GM18517 (cell line): ENCODE measurements at regions not wholly inside any gene's neighbourhood (a gene's known extent, or its start where the extent isn't known, plus 50 kb on each side); places are given as distances from the start of the nearest gene placed in this dataset.

ENCODE experiments used
- ATAC-seq: cut with Tn5 transposase; IDR thresholded peaks from one replicate; pipeline ENCODE4 v1.9.1; 2021; ENCODE audit warnings: mild to moderate bottlenecking, moderate library complexity; ENCODE audit not compliant: unreplicated experiment

DNA sequence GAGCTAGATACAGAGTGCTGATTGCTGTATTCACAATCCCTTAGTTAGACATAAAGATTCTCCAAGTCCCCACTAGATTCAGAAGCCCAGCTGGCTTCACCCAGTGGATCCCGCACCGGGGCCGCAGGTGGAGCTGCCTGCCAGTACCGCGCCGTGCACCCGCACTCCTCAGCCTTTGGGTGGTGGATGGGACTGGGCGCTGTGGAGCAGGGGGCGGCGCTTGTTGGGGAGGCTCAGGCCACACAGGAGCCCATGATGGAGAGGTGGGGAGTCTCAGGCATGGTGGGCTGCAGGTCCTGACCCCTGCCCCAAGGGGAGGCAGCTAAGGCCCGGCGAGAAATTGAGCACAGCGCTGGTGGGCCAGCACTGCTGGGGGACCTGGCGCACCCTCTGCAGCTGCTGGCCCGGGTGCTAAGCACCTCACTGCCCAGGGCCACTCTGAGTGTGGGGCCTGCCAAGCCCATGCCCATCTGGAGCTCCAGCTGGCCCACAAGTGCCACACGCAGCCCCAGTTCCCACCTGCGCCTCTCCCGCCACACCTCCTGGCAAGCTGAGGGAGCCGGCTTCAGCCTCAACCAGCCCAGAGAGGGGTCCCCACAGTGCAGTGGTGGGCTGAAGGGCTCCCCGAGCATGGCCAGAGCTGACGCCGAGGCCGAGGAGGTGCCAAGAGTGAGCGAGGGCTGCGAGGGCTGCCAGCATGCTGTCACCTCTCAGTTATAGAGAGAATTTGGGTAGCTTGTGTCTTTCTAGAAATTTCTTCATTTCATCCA is 417.6 kb downstream of the METTL15 start:
- no peak for ATAC-seq

DNA sequence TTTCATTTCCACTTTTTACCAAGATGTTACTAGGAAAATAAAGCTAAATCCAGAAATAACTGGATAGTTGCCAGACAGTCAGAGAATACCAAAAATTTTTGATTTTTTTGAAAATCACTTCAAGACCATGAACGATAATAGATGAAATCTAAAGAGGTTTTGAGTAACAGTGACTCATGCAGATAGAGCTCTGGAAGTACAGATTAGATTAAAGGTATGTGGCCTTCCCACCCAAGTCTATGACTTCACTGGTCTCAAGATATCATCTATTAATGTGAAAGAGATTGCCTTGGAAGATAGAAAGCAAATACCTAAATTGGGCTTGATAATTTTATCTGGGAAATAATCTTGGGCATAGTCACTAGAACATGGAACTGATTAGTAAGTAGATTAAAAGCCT is 415.9 kb downstream of the METTL15 start:
- no peak for ATAC-seq

DNA sequence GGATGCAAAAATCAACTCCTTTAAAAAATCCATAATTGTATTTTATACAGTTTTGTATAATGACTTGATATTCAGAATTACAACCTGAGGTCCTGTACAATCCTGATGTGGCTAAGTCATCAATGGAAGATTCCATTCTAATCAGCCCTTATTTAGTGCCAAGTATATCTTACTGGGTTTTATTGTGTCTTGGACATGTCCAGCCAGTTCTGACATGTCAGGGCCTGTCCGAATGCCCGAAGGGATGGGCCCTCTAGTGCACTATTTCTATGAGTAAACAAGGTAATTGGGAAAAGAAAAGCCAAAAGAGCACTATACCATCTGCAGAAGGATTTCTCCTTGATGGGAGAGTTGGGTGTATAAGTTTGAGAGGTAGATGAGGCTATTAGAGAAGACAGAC is 412.9 kb downstream of the METTL15 start:
- ATAC-seq, result no peak

DNA sequence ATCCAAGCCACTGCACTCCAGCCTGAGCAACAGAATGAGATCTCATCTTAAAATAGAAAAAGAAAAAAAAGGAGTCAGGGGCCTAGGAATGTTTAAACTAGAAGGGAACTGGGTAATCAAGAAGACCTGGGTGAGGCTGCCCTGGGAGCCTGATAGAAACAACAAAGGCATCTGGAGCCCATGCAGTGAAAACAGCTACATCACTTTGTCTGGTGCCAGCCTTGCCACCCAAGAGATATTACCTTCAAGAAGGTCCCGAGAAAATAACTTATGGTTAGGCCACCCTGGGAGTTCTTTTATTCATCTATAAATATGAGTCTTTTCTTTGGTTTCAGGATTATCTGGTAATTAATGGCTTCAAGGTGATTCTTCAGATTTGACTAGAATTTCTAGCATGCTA is 412.1 kb downstream of the METTL15 start:
- no peak for ATAC-seq

DNA sequence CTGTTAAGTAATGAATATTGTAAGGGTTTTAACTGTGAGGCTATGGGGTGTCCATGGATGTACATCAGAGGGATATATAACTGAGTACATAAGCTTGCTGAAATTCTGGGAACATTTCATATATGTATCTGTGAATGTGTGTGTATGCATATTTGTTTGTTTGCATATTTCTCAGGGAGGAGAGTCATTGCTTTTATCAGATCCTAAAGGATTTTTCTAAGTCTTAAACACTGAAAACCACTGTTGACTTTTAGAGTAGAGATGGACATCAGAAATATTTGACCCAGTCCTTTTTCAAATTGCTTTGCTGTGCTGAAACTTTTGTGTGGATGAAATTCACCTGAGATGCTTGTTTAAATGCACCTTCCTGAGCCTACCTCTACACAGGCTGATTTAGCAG is 410.6 kb downstream of the METTL15 start:
- ATAC-seq, result no peak

DNA sequence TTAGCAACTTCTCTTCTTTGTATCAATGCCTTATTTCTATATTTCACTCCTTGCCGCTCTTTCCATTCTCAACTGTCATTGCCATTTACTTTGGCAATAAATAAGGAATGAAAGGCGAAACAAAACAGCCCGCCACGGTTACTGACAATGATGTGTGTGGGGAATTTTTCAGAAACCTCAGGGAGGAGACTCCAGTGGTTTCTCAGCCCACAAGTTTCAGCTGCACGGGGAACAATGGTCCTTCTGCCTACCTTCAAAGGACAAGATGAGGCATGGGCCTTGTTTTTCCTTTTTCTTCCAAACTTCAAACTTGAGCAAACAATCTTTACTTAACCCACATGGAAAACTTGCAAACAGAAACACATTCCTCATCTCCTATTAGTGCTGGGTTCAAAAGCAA is 409.4 kb downstream of the METTL15 start:
- ATAC-seq, result no peak

DNA sequence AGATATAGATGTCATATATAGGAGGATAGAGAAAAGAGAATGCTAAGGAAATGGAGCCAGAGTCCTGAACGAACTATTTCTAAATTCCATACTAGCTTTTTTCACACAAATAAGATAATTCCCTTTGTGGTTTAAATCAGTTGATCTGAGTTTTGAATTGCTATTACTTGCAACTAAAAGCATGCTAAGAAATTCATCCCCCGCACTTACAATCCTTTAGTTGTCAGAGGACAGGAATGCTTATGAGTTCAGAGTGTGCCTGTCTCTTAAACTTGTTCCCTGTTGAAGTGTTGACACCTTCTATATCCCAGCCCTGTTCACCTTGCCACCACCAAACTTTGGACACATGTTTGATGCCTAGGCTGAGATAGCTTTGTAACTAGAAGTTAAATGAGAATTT is 406.2 kb downstream of the METTL15 start:
- no peak for ATAC-seq

DNA sequence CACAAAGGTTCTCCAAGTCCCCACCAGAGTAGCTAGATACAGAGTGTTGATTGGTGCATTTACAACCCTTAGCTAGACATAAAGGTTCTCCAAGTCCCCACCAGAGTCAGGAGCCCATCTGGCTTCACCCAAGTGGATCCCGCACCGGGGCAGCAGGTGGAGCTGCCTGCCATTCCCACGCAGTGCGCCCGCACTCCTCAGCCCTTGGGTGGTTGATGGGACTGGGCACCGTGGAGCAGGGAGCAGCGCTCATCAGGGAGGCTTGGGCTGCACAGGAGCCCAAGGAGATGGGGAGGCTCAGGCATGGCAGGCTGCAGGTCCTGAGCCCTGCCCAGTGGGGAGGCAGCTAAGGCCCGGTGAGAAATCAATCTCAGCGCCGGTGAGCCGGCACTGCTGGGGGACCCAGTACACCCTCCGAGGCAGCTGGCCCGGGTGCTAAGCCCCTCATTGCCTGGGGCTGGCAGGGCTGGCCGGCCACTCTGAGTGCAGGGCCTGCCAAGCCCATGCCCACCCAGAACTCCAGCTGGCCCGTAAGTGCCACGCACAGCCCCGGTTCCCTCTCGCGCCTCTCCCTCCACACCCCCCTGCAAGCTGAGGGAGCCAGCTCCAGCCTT is 404.1 kb downstream of the METTL15 start:
- no peak for ATAC-seq

DNA sequence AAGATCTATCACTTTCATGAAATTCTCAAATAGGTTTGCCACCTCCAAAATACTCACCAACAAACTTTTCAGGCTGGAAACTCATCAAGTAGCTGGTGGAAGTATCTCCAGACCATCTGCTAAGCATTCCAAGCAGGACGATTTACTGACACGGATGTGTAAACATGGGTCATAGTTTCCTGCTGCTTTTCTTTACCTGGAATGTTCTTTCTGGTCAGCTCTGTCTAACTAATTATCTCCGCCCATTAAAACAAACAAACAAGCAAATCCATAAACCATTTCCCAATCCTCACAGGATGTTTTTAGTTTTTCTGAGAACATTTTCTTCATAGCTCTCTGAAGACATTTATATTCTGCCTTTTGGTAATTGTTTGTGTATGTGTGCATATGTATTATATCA is 397.0 kb downstream of the METTL15 start:
- ATAC-seq, result no peak

DNA sequence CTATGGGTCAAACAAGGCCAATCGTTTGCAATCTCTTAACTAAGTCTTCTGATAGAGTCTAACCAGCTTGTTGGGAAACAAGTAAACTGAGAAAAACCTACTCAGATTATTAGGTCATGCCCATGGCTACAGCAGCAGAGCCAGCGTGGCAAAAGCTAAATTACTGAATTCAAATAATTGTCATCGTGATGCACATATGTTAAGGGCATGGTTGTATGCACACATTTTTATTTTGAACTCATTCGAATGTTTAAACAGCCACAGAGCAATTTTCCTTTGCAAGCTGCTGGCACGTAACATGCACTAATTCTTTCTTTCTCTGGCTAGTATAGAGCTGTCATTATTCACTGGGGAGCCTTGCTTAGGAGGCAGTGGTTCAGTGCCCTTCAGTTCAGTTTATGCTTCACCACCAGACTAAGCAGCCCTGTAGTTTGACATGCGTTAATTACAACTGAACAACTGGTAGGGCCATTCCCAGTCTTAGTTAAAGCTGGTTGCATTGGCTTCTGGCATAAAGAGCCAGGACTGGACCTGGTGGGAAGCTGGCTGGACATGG is 396.4 kb downstream of the METTL15 start:
- no peak for ATAC-seq

DNA sequence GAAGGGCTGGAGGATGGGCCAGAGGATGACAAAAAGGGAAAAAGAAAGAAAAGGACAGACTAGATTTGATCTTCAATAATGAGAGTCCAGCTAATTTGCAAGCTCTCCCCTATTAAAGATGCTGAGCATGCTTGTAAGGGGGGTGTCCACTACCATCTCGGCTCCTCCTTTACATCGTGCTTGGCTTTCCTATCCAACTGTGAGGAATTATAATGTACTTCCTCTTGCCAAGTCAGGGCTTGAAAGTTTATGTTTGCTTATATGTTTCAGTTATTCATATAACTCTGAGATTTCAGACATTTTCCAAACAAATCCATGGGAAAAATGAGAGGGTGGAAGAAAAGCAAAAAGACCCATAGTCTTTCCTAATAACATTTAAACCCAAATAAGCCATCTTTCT is 387.1 kb downstream of the METTL15 start:
- ATAC-seq, result no peak

DNA sequence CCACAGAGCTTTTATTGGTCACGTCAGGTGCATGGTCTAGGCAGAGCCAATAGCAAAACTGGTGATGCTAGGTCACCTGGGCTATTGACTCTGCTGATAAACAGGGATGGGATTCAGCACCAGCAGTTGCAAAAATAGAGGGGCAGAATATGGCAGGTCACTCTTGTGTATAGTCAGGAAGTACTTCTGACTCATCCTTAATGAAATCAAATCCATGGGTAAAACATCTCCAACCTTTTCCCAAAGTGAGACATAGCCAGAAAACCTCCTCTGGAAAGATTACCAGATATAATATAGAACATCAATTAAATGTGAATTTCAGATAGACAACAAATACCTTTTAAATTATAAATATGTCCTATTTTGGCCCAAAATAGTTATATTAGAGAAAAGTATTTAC is 383.2 kb downstream of the METTL15 start:
- no peak for ATAC-seq

DNA sequence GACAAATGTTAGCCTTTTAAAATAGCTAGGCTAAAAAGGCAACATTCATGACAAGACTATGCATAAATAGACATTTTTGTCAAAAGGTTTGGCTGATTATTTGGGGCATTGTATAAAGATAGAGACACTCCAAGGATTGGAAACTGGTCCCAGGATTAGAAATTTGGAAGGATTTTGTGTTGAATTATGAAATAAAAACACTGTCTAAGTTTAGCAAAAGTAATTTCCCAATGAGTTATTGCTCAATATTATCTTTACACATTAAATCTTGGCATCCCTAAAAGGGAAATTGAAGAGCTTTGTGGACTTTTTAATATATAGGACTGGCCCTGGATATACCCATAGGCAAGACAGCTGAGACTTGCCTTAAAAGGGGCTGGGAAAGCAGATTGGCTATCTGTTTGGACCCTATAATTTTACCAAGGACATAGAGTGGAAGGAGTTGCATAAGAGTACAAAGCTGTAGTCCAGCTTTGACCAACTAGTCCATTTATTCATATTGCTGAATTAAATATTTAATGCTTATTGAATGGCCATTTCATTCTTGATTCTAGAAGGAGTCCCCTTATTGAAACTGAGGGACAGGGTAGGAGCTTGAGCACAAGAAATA is 382.7 kb downstream of the METTL15 start:
- ATAC-seq, result no peak

DNA sequence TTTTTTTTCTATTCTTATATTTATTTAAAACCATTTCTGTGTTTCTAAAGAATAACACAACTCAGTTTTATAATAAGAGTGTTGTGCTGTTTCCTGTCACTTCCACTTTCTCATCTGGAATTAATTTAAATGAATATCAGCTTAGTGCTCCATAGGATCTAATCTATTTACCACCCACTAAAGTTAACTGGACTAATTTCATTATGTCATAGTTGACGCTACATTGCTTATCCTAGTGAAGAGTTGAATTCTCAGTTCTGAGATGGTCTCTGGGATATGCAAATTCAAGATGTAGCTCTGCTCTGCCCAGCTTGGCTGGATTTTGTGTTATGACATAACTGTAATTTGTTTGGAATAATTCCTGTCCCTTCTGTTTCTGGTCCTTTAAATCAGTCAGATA is 380.1 kb downstream of the METTL15 start:
- ATAC-seq, result no peak

DNA sequence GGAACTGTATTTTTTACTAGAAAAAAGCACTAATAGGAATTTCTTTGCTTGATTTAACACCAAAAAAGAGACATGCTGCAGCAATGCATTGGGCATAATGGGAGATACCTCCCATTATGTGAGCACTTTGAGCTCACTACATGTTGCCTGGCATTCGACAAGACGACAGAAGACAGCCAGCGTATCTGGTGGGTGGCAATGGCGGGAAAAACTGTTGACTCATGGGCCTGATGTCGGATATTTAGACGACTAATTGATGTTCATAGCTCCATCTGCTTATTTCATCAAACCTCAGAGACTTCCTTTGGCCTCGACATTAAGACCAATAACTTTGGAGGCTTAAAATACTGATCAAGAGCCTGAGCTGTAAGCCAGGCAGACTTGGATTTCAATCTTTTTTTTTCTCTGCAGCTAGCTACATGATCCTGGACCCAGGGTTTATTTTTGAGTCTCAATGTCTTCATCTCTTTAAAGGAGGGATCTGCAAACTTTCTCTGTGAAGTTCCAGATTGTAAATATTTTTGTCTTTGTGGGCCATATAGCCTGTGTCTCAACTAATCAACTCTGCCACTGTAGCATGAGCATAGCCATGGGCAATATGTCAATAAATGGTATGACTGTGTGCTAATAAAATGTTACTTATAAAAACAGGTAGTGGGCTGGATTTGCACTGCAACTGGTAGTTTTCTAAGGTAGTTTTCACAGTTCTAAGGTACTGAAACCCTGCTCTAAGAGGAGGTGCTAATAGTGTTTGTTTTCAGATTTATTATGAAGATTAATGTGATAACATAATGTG is 375.1 kb downstream of the METTL15 start:
- no peak for ATAC-seq

DNA sequence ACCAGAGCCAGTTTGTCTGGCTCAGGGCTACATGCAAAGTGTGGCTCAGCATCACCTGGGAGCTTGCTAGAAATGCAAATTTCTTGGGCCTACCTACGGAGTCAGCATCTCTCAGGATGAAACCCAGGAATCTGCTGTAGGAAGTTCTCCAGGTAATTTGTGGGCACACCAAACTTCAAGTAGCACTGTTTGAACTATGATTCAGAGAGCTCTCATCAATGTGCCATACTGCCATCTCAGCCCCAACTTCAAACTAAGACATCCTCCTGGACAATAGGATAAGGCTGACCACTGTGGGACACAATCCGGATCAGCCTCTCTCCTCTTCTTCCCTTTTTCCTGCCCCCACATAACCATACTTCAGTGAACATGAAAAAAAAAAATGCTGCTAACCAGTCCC is 374.5 kb downstream of the METTL15 start:
- ATAC-seq, result no peak

DNA sequence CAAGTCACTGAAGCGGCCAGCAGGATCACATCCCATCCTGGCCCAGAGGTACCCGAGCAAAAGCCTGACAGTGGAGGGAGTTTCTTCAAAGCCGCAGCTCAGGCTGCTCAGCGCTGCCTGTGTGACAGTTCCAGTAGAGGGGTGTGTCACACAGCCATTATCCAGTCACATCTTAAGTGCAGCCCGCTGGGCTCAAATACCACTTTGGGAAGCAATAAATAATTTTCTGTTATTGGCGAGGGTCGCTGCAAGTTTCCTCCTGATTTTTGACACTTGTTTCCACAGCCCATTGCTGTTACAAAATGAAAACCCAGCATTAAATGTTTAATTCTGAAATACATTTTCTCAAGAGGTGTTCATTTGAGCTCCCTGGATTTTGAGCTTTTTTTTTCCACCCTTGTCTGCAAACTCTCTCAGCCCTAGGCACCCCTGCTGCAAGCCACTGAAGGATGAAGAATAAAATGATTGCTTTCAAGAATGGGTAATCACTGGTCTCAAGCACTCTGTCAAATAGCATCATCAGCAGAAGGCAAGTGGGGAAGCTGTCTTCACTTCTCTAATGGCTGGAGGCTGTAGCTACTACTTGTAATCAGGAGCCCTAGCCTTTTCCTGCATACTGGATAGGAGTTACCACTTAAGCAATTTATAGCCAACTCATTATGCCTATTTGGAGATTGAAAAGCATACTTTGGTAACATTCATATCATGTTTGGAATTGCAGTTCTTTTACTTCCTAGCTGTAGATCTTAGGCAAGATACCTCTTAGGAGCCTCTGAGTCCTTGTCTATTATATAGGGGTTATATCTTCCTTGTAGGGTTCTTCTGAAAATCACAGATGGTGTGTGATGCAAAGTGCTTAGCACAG is 373.7 kb downstream of the METTL15 start:
- no peak for ATAC-seq

DNA sequence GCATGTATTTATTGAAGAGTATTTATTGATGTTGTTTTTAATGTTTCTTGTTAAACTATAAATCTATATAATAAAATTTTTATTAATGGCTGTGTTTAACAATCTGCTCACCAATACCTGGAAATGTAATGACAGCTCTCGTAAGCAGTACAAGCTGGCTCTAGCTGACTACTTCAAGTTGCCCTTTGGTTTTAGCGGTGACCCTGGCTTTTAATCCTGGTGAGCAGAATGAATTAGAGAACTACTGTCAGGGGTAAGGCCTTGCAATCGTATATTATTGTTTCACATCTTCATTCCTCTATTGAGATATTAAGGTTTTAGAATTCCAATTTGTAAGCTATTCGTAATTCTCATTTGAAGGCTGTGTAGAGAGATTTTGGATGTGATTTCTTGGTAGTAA is 372.2 kb downstream of the METTL15 start:
- no peak for ATAC-seq

DNA sequence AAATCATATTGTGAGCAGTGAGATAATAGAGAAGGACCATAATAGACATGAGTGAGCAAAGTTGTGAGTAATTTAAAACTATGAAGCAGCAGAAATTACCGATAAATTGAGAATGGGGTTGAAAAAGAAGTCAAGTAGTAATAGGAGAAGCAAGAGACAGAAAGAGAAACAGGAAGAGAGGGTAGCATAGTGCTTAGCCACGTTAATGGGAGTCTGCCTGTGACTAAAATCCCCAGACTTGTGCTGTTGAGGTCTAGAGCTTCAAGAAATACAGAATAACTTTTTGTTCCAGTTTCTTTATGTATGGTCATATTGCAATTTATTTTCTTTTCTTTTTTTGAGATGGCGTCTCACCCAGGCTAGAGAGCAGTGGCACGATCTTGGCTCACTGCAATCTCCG is 368.7 kb downstream of the METTL15 start:
- no peak for ATAC-seq

DNA sequence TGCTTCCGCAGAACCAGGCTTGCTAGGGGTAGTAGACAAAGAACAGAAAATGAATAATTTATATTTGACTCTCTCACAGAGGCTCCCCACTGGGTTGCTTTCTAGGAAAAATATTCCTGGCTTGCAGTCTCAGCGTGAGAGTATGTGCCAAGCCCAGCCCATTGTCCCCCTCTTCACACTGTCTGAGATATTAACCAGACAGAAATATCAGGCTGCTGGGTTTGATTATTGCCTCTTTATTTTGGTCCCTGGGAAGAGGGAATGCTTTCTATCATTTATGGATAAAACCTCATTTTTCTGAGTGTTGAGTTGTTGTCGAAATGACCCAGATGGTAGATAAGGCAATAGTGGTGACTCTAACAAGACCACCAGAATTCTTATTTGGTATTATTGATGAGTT is 367.9 kb downstream of the METTL15 start:
- ATAC-seq, result no peak
